ENCODE measurements at regions not wholly inside any gene's neighbourhood (a gene's known extent, or its start where the extent isn't known, plus 50 kb on each side); places are given as distances from the start of the nearest gene placed in this dataset.

DNA sequence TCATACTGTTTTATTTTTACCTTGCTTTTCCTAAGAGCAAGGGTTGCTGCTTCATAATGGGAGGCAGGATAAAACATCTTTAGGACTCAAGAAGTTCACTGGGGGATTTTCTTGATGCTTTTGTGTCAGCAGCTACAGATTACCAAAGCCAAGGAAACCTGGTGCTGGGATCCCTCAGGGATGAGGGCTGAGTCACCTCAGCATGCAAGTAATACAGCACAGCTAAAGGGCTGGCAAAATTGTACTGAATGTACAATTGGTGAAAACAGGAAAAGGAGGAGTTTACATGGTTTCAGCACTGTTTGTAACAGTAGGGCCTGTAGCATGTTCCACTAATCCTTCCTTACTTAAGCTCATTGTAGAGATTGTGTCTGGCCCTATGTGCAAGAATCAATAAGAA is 1056.8 kb downstream of the SORCS1 start:
- no peaks in the 10 kb centered on the region for H3K27me3 ChIP-seq (ENCODE audit: low read length)

DNA sequence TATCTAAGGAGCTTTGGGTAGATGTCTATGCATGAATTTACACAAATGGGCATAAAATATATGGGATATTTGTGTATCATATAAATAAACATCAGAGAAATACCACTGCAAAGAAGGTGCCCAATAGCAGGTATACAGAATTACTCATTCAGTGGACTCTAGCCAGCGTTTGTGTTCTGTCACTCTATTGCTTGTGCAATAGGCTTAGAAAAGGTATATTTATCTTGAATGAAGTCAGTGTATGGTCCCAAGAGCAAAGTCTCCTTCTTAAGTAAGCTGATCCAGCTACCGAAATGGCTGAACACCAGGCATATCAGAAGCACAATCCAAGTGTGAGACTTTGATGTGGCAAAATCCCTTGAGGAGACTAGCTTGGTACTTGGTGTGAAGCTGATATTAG is 1058.4 kb downstream of the SORCS1 start:
- Histone ChIP-seq H3F3A (ENCODE audit: insufficient read depth) (no peaks in the 10 kb centered on the region), H4K20me1 (ENCODE audit: low read depth, low read length) (no peaks in the 10 kb centered on the region), H2AFZ (ENCODE audit: low read depth, low read length, severe bottlenecking) (no peak overlapping the region), H3K27ac (ENCODE audit: low read depth, low read length) (no peak overlapping the region), H3K9me3 (ENCODE audit: insufficient read depth, low read length) (no peaks in the 10 kb centered on the region), H3K27me3 (ENCODE audit: low read length) (no peaks in the 10 kb centered on the region), H3K9me2 (replicated peaks; ENCODE audit: insufficient read depth, low read length) (no peaks in the 10 kb centered on the region), H3K4me3 (ENCODE audit: insufficient read depth, low read length, poor library complexity, severe bottlenecking) (no peak overlapping the region), H3K4me2 (ENCODE audit: low read depth, low read length, poor library complexity, severe bottlenecking) (no peak overlapping the region), H3K36me3 (ENCODE audit: low read length) (no peaks in the 10 kb centered on the region), H3K9ac (ENCODE audit: low read length) (no peak overlapping the region), H3K79me2 (ENCODE audit: insufficient read depth, low read length) (no peaks in the 10 kb centered on the region)
- TF ChIP-seq EZH2phosphoT487 (conservative IDR thresholded peaks at IDR 0.05; ENCODE audit: low read length) (no peak), CTCF (IDR thresholded peaks at IDR 0.05; ENCODE audit: insufficient read depth, low read length, poor library complexity, severe bottlenecking) (no peak)

More for the DNA sequence above, 1056.8 kb downstream of the SORCS1 start:
- Histone ChIP-seq H3K9me3 (ENCODE audit: insufficient read depth, low read length) (no peaks in the 10 kb centered on the region), H3K79me2 (ENCODE audit: insufficient read depth, low read length) (no peaks in the 10 kb centered on the region), H3K4me2 (ENCODE audit: low read depth, low read length, poor library complexity, severe bottlenecking) (no peak overlapping the region), H3K4me3 (ENCODE audit: insufficient read depth, low read length, poor library complexity, severe bottlenecking) (no peak overlapping the region), H3K9me2 (replicated peaks; ENCODE audit: insufficient read depth, low read length) (no peaks in the 10 kb centered on the region), H3K9ac (ENCODE audit: low read length) (no peak overlapping the region), H2AFZ (ENCODE audit: low read depth, low read length, severe bottlenecking) (no peak overlapping the region), H3K36me3 (ENCODE audit: low read length) (no peaks in the 10 kb centered on the region), H3K27ac (ENCODE audit: low read depth, low read length) (no peak overlapping the region), H4K20me1 (ENCODE audit: low read depth, low read length) (no peaks in the 10 kb centered on the region), H3F3A (ENCODE audit: insufficient read depth) (no peaks in the 10 kb centered on the region)
- TF ChIP-seq CTCF (IDR thresholded peaks at IDR 0.05; ENCODE audit: insufficient read depth, low read length, poor library complexity, severe bottlenecking) (no peak), EZH2phosphoT487 (conservative IDR thresholded peaks at IDR 0.05; ENCODE audit: low read length) (no peak)

DNA sequence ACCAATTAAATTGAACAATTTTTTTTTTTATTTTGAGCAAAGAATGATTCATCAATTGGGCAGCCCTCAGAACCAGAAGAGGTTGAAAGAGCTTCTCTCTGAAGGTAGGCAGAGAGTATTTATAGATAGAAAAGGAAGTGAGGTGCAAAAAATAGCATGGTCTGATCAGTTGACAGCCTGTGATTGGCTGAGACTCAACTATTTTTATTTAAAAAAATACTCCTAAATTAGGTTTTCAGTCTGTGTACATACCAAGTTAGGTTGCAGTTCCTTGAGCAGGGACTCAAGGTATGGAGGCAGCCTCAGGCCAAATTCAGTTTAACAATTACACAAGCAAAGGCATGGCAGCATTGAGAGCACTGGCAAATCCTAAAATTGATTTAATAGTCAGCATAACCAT is 1074.7 kb downstream of the SORCS1 start:
- Histone ChIP-seq H3K79me2 (ENCODE audit: insufficient read depth, low read length) (no peaks in the 10 kb centered on the region), H3F3A (ENCODE audit: insufficient read depth) (no peaks in the 10 kb centered on the region), H4K20me1 (ENCODE audit: low read depth, low read length) (no peaks in the 10 kb centered on the region), H3K9me2 (replicated peaks; ENCODE audit: insufficient read depth, low read length) (no peaks in the 10 kb centered on the region), H3K4me2 (ENCODE audit: low read depth, low read length, poor library complexity, severe bottlenecking) (no peak overlapping the region), H2AFZ (ENCODE audit: low read depth, low read length, severe bottlenecking) (no peak overlapping the region), H3K4me3 (ENCODE audit: insufficient read depth, low read length, poor library complexity, severe bottlenecking) (no peak overlapping the region), H3K9ac (ENCODE audit: low read length) (no peak overlapping the region), H3K36me3 (ENCODE audit: low read length) (no peaks in the 10 kb centered on the region), H3K27me3 (ENCODE audit: low read length) (no peaks in the 10 kb centered on the region), H3K27ac (ENCODE audit: low read depth, low read length) (no peak overlapping the region), H3K9me3 (ENCODE audit: insufficient read depth, low read length) (no peaks in the 10 kb centered on the region)
- no peak for TF ChIP-seq CTCF (IDR thresholded peaks at IDR 0.05; ENCODE audit: insufficient read depth, low read length, poor library complexity, severe bottlenecking)
- no peak for TF ChIP-seq EZH2phosphoT487 (conservative IDR thresholded peaks at IDR 0.05; ENCODE audit: low read length)
